ENCODE measurements at regions not wholly inside any gene's neighbourhood (a gene's known extent, or its start where the extent isn't known, plus 50 kb on each side); places are given as distances from the start of the nearest gene placed in this dataset.

- TF ChIP-seq CTCF (IDR thresholded peaks at IDR 0.05; ENCODE audit: borderline replicate concordance, extremely low read depth, low read length, poor library complexity, severe bottlenecking) (no peak), EZH2 (IDR thresholded peaks at IDR 0.05; ENCODE audit: borderline replicate concordance, low read depth, low read length, severe bottlenecking) (no peak)
These were observed 440.0 kb upstream of the PLXNA2 start for GRCh38 chr1:208684192-208684591.

Data from DND-41 (cell line).